Psoas muscle (tissue), 7 donors: ENCODE measurements at regions not wholly inside any gene's neighbourhood (a gene's known extent, or its start where the extent isn't known, plus 50 kb on each side); places are given as distances from the start of the nearest gene placed in this dataset.

Experiments
- ATAC-seq, 4 donors: fragments of 200-7000 bp; cut with Tn5 transposase; one replicate each; pipeline ENCODE4 v1.9.1; 2020; ENCODE audit warnings: moderate library complexity in 3 of 4, mild to moderate bottlenecking in 2 of 4
- DNase-seq, 2 donors: peaks; one replicate each; pipeline ENCODE4 v3.0.0-alpha.2; 2020
- H3K27ac ChIP-seq: fragments of 200-600 bp; one replicate; pipeline ENCODE4 v1.8.0; 2022
- H3K27me3 ChIP-seq, 3 donors: fragments of 200-600 bp in 1 of 3; one replicate each; pipeline versions ENCODE4 v1.6.1 to v1.8.0; 2013 to 2022; ENCODE audit warnings: low read length in 2 of 3, mild to moderate bottlenecking in 2 of 3, moderate library complexity in 1 of 3; ENCODE audit not compliant: insufficient read depth in 3 of 3
- H3K36me3 ChIP-seq, 2 donors: fragments of 200-600 bp in 1 of 2; one replicate each; pipeline versions ENCODE4 v1.6.1 to v1.8.0; 2013 to 2022; ENCODE audit warnings: low read depth in 1 of 2, mild to moderate bottlenecking in 1 of 2, moderate library complexity in 1 of 2; ENCODE audit not compliant: insufficient read depth in 1 of 2
- H3K4me1 ChIP-seq: fragments of 200-600 bp; one replicate; pipeline ENCODE4 v1.8.0; 2022
- H3K4me3 ChIP-seq: fragments of 200-600 bp; one replicate; pipeline ENCODE4 v1.8.0; 2022; ENCODE audit warnings: mild to moderate bottlenecking
- H3K9me3 ChIP-seq: fragments of 200-600 bp; one replicate; pipeline ENCODE4 v1.8.0; 2022
- WGBS, 3 donors: extraction: QIAGEN DNeasy Blood & Tissue Kit; methylation state at CpG; one replicate each; pipeline versions ENCODE4 v1.1.6 to v1.1.7; 2013; 5-methylcytosine and 5-hydroxymethylcytosine counted together
- intact Hi-C, 2 donors: fragments of 100-400 bp; cut with DNase I; formaldehyde crosslinking; loops; one replicate each; pipeline versions ENCODE4 v1.11.0 to v1.14.2; 2022
- TF ChIP-seq, protein P1 (sequence below): fragments of 200-600 bp; IDR thresholded peaks from one replicate; pipeline ENCODE4 v1.8.0; 2022; ENCODE audit warnings: antibody characterized with exemption
- donor health status: healthy with polysubstance abuse.
- donor health status: DM: no; HTN: no; CAD: no; lungs with moderate emphysema.
- donor health status: Bipolar disorder and iron deficiency.
- donor health status: healthy.
- donor health status: DM: yes; HTN: yes; CAD: no.
- donor health status: DM: no; HTN: no; CAD: no.
- donor health status: DM: yes; HTN: yes; CAD: no.

DNA sequence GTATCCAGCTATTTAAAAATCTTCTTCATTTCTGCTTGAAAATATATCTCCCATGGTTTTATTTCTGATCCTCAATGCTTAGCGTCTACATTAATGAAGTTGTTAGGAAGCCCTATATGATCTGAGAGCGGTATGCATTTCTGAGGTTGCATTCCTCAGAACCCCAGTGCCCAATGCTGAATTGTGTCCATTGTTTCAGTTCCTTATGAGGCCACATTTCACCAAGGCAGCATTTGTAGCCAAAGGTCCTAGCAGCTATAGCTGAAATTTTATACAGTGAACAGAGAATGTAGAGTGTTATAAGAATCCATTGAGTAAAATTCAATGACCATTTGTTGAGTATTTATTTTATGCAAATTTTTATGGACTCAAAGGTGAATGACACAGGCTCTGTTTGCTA, 209.5 kb downstream of the PCDH7 start:
- Histone ChIP-seq H3K9me3 (no peaks in the 10 kb centered on the region), H3K36me3 (no peaks in the 10 kb centered on the region), H3K27me3 (no peaks in the 10 kb centered on the region), H3K4me1 (no peaks in the 10 kb centered on the region), H3K4me3 (no peak overlapping the region), H3K27ac (no peak overlapping the region)
- 94 to 98% (median 95%) methylated on average over 2 of the region's 2 CpGs for WGBS, 3 donors
- DNase-seq (no peak), ATAC-seq (no peak)
- intact Hi-C loops = no loop called here
- TF ChIP-seq, protein P1, sequence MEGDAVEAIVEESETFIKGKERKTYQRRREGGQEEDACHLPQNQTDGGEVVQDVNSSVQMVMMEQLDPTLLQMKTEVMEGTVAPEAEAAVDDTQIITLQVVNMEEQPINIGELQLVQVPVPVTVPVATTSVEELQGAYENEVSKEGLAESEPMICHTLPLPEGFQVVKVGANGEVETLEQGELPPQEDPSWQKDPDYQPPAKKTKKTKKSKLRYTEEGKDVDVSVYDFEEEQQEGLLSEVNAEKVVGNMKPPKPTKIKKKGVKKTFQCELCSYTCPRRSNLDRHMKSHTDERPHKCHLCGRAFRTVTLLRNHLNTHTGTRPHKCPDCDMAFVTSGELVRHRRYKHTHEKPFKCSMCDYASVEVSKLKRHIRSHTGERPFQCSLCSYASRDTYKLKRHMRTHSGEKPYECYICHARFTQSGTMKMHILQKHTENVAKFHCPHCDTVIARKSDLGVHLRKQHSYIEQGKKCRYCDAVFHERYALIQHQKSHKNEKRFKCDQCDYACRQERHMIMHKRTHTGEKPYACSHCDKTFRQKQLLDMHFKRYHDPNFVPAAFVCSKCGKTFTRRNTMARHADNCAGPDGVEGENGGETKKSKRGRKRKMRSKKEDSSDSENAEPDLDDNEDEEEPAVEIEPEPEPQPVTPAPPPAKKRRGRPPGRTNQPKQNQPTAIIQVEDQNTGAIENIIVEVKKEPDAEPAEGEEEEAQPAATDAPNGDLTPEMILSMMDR = no peak

DNA sequence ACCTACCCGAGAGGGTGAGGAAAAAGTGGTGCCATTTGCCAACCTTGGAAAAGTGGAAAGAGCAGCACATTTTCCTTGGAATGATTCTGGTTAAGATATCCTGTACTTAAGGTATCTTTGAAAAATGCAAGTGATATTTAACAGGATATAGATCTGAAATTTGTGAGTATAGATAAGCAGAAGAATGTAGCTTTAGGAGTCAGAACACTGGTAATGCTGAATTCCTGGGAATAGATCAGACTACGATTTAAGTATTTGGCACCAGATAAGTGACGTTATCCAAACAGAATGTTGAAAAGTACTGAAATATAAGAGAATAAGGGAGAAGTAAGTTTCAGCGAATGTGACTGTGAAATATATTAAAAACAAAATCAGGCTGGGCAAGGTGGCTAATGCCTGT, 210.1 kb downstream of the PCDH7 start:
- Histone ChIP-seq H3K9me3 (no peaks in the 10 kb centered on the region), H3K4me1 (no peaks in the 10 kb centered on the region), H3K27me3 (no peaks in the 10 kb centered on the region), H3K27ac (no peak overlapping the region), H3K36me3 (no peaks in the 10 kb centered on the region), H3K4me3 (no peak overlapping the region)
- intact Hi-C loops = no loop called here
- ATAC-seq (no peak), DNase-seq (no peak)
- WGBS, 3 donors = 81 to 84% (median 82%) methylated on average over 4 of the region's 4 CpGs
- TF ChIP-seq, protein P1 = no peak

DNA sequence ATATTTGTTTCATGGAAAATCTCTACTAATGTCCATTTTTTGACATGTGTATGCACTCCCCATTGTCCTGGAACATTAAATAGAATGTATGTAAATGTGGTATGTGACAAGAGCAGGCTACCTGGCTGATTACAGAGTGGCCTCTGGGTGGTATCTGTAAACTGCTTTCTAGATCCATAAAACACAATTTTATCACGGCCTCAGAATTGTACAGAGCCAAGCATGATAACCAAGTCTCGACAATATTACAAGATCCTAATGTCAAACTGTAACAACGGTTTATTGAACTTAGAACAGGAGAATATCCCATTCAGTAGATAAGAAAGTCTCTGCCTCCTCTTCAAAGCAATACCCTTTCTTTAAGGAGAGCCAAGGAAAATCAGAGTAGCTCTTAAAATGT, 212.4 kb downstream of the PCDH7 start:
- H3K9me3 ChIP-seq = no peaks in the 10 kb centered on the region
- TF ChIP-seq, protein P1 = no peak
- H3K27ac ChIP-seq = no peak overlapping the region
- H3K36me3 ChIP-seq = no peaks in the 10 kb centered on the region
- WGBS, 3 donors = 87 to 95% (median 94%) methylated on average over 3 of the region's 3 CpGs
- H3K27me3 ChIP-seq = no peaks in the 10 kb centered on the region
- DNase-seq = no peak
- no peak overlapping the region for H3K4me3 ChIP-seq
- H3K4me1 ChIP-seq = no peaks in the 10 kb centered on the region
- ATAC-seq = no peak
- intact Hi-C loops = no loop called here

DNA sequence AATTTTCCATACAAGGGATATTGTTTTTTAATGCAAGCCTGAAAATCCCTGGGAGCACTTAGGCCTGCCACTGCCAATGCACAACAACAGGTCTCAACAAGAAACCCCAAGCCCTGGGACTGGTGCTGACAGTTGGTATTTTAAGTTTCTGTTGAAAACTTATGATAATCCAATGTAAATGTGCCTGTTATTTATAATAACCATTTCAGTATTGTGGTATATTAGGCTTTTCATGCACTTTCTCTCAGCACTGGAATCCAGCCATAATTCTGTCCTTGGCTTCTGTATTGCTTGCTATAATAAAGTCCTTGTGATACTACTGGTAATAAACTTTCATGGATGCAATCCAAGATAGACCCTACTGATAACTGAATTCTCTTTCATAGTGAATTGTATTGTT, 218.9 kb downstream of the PCDH7 start:
- intact Hi-C loops = no loop called here
- Histone ChIP-seq H3K4me3 (no peak overlapping the region), H3K36me3 (no peaks in the 10 kb centered on the region), H3K27ac (no peak overlapping the region), H3K27me3 (no peaks in the 10 kb centered on the region), H3K9me3 (no peaks in the 10 kb centered on the region), H3K4me1 (no peaks in the 10 kb centered on the region)
- TF ChIP-seq, protein P1 = no peak
- ATAC-seq (no peak), DNase-seq (no peak)

DNA sequence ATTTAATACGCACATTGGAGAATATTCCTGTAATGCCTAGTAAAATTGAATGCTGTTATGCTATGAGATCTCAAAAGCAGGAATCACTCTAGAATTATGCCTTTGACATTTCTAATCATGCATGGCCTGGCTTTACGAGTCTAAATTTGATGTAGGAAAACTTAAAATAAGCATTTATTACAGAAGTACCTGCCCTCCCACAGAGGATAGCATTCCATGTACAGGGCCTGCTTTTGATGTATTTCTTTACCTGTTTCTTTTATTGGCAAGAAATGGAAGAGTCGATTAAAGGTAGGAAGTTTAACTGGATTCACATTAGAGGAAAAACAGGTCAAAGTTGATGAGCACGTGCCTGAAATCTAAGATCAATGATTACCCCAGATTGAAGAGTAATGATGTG, 219.5 kb downstream of the PCDH7 start:
- H3K4me3 ChIP-seq = no peak overlapping the region
- no peaks in the 10 kb centered on the region for H3K36me3 ChIP-seq
- no peak for ATAC-seq
- H3K27me3 ChIP-seq = no peaks in the 10 kb centered on the region
- DNase-seq = no peak
- H3K27ac ChIP-seq = no peak overlapping the region
- 73 to 88% (median 78%) methylated on average over 4 of the region's 4 CpGs for WGBS, 3 donors
- TF ChIP-seq, protein P1 = no peak
- intact Hi-C loops = no loop called here
- no peaks in the 10 kb centered on the region for H3K9me3 ChIP-seq
- H3K4me1 ChIP-seq = no peaks in the 10 kb centered on the region
